Stimulated activated CD8-positive, alpha-beta memory T cell treated with anti-CD3 and anti-CD28 coated beads, Interleukin-15, amount 100 ng/mL, for 48 hours (primary cell): ENCODE measurements at regions not wholly inside any gene's neighbourhood (a gene's known extent, or its start where the extent isn't known, plus 50 kb on each side); places are given as distances from the start of the nearest gene placed in this dataset.
"Not testable (repeated sequence)": the region's sequence is repeated elsewhere in the genome, so short reads cannot be mapped to it uniquely, and the experiment has no call there.

ENCODE experiments used
- DNase-seq, 2 donors: peaks; one replicate each; pipeline ENCODE4 v3.0.0-alpha.2; 2020; ENCODE audit warnings: low read depth in 2 of 2

DNA sequence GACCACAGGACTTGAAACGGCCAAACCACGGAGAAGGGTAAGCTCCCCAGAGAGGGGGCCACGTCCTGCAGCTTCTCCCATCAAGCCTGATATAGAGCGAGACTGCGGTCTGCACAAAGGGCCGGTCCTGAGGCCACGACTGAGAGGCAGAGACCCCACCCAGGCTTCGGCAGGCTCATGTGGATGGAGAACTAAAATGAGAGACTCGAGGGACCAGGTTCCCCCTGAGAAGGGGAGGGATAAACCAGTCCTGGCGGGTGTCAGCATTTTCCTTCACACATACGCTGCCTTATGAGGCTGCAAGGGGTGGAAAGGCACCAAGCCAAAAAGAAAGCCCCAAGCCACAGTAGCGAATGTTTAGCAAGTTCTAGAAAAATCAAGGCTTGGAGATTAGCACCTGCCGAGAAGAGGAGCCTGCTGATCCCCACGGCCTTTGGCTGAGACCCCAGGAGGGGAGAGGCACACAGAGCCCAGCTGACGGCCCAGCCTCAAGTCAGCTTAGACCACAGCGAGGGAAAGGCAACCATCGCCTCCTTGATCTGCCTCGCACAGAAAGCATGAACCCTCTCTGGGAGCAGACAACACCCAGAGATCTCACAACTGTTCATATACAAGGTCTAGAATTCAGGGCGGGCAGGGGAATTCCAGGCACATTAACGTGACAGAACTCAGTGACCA, 92.6 kb upstream of the RNF32 start:
- DNase-seq: no peak

- DNase-seq: no peak
Observed at GRCh38 chr7:156545979-156546378, 94.6 kb upstream of the RNF32 start.

- DNase-seq: no peak
Observed at GRCh38 chr7:156544919-156545715, 95.5 kb upstream of the RNF32 start.

GRCh38 chr7:156543699-156544598, 96.6 kb upstream of the RNF32 start:
- DNase-seq: no peak

DNA sequence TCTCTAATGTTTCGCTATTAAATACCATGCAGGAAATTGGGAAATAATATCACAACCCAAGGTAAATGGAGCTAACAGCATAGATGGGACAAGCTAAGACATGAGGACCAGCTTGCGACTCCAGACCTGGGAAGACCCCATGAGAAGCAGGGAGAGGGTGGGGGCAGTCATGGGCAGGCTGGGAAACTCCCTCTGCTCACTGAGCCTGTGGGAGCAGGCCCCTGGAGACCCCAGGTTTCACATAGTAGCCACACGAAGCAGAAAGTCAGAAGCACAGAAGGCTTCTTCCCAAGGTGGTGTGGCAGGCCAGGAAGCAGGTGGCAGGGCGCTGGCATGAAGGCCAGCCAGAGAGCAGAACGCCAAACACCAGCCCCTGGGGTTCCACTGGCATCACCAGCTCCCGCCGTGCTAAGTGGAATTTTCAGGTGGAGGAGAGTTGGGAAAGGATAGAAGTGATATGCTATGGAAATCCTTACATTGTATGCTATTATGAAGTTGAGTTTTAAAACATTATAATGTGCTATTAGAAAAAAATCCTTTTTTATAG, 99.9 kb upstream of the RNF32 start:
- no peak for DNase-seq

DNA sequence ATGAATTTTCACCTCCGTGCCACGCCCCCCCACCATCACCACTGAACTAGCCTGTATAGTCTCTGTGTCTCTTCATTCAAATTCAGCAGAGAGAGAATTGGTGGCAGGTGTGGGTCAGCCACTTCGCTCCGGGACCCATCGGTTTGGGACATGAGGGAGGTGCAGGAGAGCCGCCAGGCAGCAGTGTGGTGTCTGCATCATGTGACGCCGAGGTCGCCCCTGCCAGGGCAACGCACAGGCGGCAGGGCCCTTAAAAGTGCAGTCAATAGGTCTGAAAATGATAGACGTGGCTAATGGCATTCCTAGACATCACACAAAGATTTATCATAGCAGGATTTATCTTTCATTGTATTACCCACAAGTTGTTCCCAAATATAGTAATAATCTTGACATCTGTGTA, 100.6 kb upstream of the RNF32 start:
- DNase-seq: no peak

DNA sequence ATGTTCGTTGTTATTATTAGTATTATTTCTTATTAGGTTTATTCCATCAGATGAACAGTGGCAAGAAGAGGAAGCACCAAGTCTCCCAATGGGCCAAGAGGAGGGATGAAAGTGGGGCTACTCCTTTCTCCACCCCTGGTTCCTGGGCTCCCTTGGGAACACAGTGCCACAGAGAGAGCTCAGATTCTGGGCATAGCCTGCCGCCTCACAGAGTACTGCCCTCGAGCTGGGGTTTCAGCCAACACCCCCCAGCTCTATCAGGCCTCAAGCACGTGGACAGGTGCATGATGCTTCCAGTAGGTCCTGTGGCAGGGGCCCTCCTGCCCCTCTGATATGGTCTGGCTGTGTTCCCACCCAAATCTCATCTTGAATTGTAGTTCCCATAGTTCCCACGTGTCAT, 103.6 kb upstream of the RNF32 start:
- DNase-seq: no peak

DNA sequence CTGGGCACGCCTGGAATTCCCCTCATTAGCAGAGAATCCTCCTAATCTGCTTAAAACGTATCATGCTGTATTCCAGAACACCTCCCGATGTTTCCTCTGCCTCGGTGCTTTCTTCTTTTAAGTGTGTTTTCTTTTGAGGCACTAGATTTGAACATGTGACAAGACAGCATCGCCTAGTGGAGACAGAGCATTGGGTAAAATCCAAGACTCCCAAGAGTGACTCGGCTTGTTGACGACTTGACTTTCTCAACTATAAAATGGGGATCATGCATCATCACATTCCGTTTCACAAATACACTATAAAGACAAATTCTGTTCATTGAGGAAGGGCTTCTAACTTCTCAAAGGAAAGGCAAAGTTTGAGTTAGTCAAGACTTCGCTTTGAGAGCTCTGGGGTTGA, 105.6 kb upstream of the RNF32 start:
- DNase-seq: no peak

GRCh38 chr7:156533964-156534363, 106.6 kb upstream of the RNF32 start:
- DNase-seq: no peak

GRCh38 chr7:156533420-156533819, 107.2 kb upstream of the RNF32 start:
- DNase-seq: no peak

DNA sequence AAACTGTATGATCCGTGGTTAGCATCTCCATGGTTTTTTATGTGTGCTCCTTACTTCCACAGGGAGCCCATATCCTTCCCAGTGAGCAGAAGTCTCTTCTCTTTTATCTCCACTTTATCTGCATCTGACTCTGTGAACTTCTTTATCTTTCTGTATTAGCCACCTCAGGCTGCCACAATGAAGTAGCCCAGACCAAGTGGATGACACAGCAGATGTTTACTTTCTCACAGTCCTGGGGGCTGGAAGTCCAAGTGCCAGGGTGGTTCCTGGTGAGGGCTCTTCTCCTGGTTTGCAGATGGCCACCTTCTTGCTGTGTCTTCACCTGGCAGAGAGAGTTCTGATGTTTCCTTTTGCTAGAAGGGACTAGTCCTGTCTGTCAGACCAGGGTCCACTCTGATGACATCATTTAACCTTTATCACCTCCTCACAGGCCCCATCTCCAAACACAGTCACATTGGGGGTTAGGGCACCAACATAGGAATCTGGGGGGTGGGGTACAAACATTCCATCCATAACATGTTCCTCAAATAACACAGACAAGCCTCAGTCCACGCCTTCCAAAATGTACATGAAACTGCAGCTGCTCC, 108.5 kb upstream of the RNF32 start:
- no peak for DNase-seq

- no peak for DNase-seq
Observed at GRCh38 chr7:156529956-156530355, 110.6 kb upstream of the RNF32 start.

DNA sequence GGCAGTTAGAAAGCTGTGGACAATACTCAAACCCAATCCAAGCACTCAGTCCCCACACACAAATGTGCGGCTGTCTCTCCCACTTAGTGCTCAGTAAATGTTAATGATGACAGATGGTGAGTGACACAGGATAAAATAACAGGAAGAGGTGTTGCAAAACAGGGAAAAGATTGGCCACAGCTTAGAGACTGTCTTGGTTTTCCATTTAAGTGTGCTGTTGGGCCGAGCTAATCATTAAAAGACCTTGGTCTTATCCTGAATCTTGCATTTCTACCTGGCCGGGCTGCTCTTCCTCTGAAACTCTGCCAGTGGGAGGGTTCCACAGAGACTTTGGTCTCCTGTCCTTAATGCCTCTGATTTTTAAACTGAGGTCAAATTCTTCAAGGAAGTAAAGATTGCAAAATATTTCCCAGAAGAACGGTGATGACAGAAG, 113.1 kb upstream of the RNF32 start:
- no peak for DNase-seq

GRCh38 chr7:156524818-156525597, 115.6 kb upstream of the RNF32 start:
- no peak for DNase-seq

DNA sequence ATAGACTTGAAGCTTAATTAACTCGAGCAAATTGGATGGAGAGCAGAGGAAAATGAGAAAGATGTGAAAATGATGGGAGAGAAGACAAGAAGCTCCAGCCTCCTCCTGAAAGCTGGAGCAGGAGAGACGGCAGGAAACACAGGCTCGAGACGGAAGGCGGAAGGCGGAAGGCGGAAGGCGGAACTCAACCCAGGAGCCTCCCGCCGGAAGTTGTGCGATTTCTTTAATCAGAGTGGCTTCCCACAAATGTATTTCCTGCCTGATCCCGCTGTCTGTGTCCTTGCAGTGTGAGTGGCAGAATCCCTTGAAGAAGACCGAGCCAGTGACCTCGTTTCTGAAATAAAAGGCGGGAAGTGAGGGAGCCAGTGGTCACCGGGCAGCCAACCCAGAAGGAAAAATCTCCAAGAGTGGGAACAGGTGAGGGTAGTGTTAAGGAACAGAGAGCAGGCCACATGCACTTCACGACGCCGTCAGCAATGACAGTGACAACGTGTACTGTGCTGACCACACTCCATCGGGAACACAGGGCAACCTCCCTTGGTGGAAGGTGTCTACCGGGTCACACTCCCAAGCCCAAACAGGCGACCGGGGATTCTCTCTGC, 117.0 kb upstream of the RNF32 start:
- DNase-seq: no peak

GRCh38 chr7:156522801-156523200, 117.8 kb upstream of the RNF32 start:
- DNase-seq: no peak

- DNase-seq: no peak
Observed at GRCh38 chr7:156519070-156519469, 121.5 kb upstream of the RNF32 start.

- DNase-seq: no peak
Observed at GRCh38 chr7:156518466-156518865, 122.1 kb upstream of the RNF32 start.

GRCh38 chr7:156517858-156518257, 122.7 kb upstream of the RNF32 start:
- DNase-seq: not testable (repeated sequence)

- no peak for DNase-seq
Observed at GRCh38 chr7:156516791-156517378, 123.7 kb upstream of the RNF32 start.
